Fibroblast of skin of right biceps (primary cell): ENCODE measurements at regions not wholly inside any gene's neighbourhood (a gene's known extent, or its start where the extent isn't known, plus 50 kb on each side); places are given as distances from the start of the nearest gene placed in this dataset.

Source experiments
- DNase-seq: peaks from one replicate; pipeline ENCODE4 v3.0.0-alpha.2; 2013

GRCh38 chr2:144074450-144074849 lies 445.5 kb downstream of the ZEB2 start:
- DNase-seq, result no peak

GRCh38 chr2:144071461-144071860 lies 448.5 kb downstream of the ZEB2 start:
- peak; percentile 60 for DNase-seq

- no peak for DNase-seq
Measured at GRCh38 chr2:144067506-144067905, 452.4 kb downstream of the ZEB2 start.

GRCh38 chr2:144063602-144064001 lies 456.3 kb downstream of the ZEB2 start:
- no peak for DNase-seq

- DNase-seq, result no peak
Measured at GRCh38 chr2:144054911-144055310, 465.0 kb downstream of the ZEB2 start.

GRCh38 chr2:144052083-144052482 lies 467.8 kb downstream of the ZEB2 start:
- no peak for DNase-seq

GRCh38 chr2:144049137-144049536 lies 470.8 kb downstream of the ZEB2 start:
- DNase-seq, result no peak

DNA sequence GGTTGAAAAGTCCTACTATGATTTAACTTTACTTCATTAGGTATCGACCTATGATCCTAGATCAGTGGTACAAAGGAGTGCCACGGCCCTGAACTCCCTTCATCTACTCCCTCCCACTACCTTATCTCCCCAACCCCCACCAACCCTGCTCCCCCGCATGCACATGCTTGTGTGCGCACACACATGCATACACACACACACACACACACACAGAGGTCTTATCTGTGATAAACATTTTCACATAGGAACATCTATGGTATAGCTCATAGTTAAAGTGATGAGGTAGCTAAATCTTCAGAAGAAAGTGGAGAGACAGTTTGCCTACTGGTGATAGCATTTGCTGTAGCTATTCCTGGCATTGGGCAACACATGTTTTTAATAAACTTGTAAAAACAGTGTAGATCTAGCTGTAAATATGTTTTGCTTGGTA lies 471.3 kb downstream of the ZEB2 start:
- DNase-seq, result peak; percentile 8

- no peak for DNase-seq
Measured at GRCh38 chr2:144042751-144043150, 477.2 kb downstream of the ZEB2 start.

DNA sequence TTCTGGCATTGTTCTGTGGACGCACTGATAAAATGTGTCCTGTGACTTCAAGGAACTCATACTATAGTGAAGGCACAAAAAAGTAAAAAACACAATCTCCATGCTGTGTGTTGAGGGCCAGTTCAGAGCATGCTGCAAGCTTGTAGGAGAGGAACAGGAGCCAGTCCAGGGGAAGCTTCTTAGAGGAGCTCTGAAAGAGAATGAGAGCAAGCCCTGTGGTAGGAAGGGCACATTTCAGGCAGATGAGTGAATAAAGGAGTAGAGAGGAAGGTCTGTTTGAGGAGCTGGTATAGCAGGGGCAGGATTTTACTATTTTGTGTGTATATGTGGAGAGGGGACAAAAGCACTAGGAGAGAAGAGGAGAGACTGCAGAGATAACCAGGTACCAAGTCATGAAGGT lies 478.3 kb downstream of the ZEB2 start:
- DNase-seq, result no peak

GRCh38 chr2:144040834-144041233 lies 479.1 kb downstream of the ZEB2 start:
- no peak for DNase-seq

- peak; percentile 37 for DNase-seq
Measured at GRCh38 chr2:144032566-144032965, 487.4 kb downstream of the ZEB2 start.

- no peak for DNase-seq
Measured at GRCh38 chr2:144030791-144031190, 489.1 kb downstream of the ZEB2 start.

GRCh38 chr2:144027593-144027992 lies 492.3 kb downstream of the ZEB2 start:
- no peak for DNase-seq

GRCh38 chr2:144026753-144027152 lies 493.2 kb downstream of the ZEB2 start:
- DNase-seq, result no peak

DNA sequence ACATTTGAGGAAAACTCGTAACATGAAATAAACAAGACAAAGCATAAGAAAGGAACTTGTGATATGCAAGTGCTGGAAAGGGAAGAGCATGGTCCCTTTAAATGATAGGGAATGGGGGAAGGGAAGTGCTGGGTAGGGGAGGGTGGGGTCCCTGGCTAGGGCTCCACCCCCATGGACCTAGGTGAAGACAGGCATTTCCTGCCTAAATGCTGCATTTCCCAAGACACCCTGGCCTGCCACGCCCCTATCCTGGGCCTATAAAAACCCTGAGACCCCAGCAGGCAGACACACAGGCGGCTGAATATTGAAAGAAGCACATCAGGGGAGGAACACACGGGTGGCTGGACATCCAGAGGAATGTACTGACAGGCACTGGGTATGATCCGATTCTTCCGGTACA lies 499.9 kb downstream of the ZEB2 start:
- DNase-seq, result no peak

DNA sequence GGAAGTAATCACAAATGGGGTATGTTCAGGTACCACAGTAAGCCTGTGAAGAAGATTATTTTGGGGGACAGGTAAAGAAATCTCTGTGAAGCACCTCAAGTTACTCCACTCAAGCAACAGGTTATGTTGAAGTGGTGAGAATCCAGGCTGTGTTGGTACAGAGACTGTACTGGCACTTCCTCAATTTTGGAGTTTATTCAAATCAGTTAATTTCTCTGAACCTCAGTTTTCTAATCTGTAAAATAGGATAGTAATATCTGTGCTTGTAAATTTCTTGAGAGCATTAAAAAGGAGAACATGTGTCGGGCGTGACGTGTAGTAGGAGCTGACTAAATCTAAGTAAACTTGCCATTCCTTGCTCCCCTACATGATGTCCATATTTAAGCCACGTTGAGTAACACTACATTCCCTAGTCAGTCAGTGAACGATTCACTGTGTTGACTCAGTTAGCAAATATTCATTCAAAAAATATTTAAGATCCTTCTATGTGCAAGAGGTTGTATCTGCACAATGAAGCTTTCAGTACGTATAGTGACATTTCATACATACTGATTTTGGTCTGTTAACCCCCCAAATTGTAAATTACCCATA lies 504.2 kb downstream of the ZEB2 start:
- DNase-seq, result peak; percentile 94

DNA sequence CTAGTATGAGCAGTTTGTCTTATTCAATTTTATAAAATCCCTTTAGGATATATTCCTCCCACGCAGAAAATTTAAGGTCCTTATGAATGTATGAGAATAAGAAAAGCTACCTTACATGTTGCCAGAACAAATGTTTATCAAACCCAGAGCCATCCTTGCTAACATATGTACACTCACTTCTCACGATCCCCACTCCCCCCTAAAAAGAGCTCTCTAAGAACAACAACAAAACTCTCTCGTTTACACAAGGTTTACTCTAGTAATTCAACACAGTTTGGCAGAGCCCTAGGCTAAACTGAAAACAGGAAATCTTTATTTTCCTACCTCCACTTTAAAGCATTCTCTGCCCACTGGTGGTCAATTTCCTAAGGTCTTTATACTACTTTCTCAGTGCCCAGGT lies 504.9 kb downstream of the ZEB2 start:
- peak; percentile 9 for DNase-seq

DNA sequence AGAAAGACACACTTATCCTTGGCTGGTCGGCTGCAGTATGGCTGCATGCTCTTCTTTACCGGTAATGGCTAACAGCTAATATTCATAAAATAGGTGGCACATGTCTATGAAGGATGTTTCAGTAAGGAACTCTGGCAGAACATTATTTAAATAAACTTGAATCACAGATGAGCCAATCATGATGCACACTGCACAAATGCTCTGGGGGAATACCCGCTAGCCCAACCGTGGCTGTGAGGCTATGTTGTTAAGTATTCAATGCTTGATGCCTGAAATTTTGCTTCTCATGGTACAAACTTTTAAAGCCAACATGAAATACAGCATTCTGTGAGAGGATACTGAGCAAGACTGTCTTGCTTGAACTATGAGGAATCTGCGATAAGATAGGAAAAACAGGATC lies 505.8 kb downstream of the ZEB2 start:
- DNase-seq, result peak; percentile 63

DNA sequence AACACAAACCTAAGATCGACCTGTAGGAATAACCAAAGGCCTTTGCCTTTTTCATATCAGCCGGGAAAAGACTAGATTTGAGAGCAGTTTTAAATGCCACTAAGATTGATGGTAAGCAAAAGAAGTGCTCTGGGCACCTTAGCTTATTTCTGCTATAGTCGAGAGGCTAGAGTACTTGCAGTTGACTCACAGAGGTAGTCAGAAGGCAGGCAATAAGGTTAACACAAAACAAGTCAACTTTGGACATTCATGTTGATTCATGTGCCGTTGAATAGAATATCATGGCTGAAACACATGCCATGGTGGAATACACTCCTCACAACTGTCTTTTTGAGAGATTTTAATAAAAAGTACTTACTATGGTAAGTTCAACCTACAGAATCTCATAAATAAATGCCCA lies 507.6 kb downstream of the ZEB2 start:
- DNase-seq, result no peak

DNA sequence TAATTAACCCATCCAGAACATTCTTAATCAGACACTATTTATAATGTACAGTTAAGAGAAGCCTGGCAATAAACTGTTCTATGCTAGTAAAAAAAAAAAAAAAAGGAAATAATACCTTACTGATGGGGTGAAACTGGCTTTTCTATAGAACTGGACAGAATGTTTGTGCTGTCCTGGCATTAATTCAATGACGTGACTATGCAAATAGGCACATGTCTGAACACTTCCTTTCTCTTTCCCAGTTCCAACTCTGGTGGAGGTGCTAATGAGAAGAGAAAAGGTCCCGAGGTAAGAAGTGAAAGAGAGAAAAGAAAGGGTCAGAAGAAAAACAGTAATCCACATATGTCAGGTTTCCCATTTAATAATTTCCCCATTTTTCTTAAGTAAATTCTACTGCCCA lies 508.4 kb downstream of the ZEB2 start:
- DNase-seq, result no peak

GRCh38 chr2:144011098-144011497 lies 508.8 kb downstream of the ZEB2 start:
- no peak for DNase-seq

GRCh38 chr2:144010096-144010836 lies 509.7 kb downstream of the ZEB2 start:
- no peak for DNase-seq

GRCh38 chr2:144006139-144006538 lies 513.8 kb downstream of the ZEB2 start:
- no peak for DNase-seq

DNA sequence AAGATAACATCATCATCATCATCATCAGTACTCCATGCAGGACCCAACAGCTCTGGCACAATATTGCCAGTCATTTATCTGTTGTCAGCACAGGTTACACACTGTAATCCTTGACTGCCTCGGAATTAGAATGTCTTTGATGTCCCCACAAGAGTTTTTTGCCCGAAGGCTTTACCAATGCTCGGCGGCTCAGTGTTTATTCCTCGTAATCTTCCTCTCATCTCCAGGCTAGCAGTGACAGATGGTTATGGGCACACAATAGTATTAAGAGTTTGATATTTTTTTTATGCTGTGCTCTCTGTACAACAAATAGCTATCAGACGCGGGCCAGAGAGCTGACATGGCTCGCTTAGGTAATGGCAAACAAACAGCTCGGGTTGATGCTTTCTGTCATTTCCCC lies 515.2 kb downstream of the ZEB2 start:
- DNase-seq, result no peak
